ENCODE measurements at regions not wholly inside any gene's neighbourhood (a gene's known extent, or its start where the extent isn't known, plus 50 kb on each side); places are given as distances from the start of the nearest gene placed in this dataset.
"Not testable (repeated sequence)": the region's sequence is repeated elsewhere in the genome, so short reads cannot be mapped to it uniquely, and the experiment has no call there.

- H3K4me3 ChIP-seq (ENCODE audit: low read length), result no peak overlapping the region
- TF ChIP-seq CTCF (IDR thresholded peaks at IDR 0.05; ENCODE audit: insufficient read depth, low read depth, low read length, missing control alignments), result no peak
- peak; percentile 61 for DNase-seq (ENCODE audit: low read depth)
These were observed 370.8 kb downstream of the TLE1 start for GRCh38 chr9:81318571-81318970.

- DNase-seq (ENCODE audit: low read depth), result peak; percentile 30
- no peak overlapping the region for H3K4me3 ChIP-seq (ENCODE audit: low read length)
- TF ChIP-seq CTCF (IDR thresholded peaks at IDR 0.05; ENCODE audit: insufficient read depth, low read depth, low read length, missing control alignments), result no peak
These were observed 371.4 kb downstream of the TLE1 start for GRCh38 chr9:81317939-81318338.

GRCh38 chr9:81317223-81317622, 372.1 kb downstream of the TLE1 start:
- no peak overlapping the region for H3K4me3 ChIP-seq (ENCODE audit: low read length)
- no peak for TF ChIP-seq CTCF (IDR thresholded peaks at IDR 0.05; ENCODE audit: insufficient read depth, low read depth, low read length, missing control alignments)
- no peak for DNase-seq (ENCODE audit: low read depth)

GRCh38 chr9:81314490-81314889, 374.9 kb downstream of the TLE1 start:
- no peak for TF ChIP-seq CTCF (IDR thresholded peaks at IDR 0.05; ENCODE audit: insufficient read depth, low read depth, low read length, missing control alignments)
- DNase-seq (ENCODE audit: low read depth), result no peak
- no peak overlapping the region for H3K4me3 ChIP-seq (ENCODE audit: low read length)

- H3K4me3 ChIP-seq (ENCODE audit: low read length), result no peak overlapping the region
- no peak for TF ChIP-seq CTCF (IDR thresholded peaks at IDR 0.05; ENCODE audit: insufficient read depth, low read depth, low read length, missing control alignments)
- DNase-seq (ENCODE audit: low read depth), result no peak
These were observed 375.5 kb downstream of the TLE1 start for GRCh38 chr9:81313877-81314276.

GRCh38 chr9:81312346-81312745, 377.0 kb downstream of the TLE1 start:
- TF ChIP-seq CTCF (IDR thresholded peaks at IDR 0.05; ENCODE audit: insufficient read depth, low read depth, low read length, missing control alignments), result no peak
- H3K4me3 ChIP-seq (ENCODE audit: low read length), result no peak overlapping the region
- DNase-seq (ENCODE audit: low read depth), result no peak

GRCh38 chr9:81308404-81308803, 380.9 kb downstream of the TLE1 start:
- DNase-seq (ENCODE audit: low read depth), result no peak
- no peak for TF ChIP-seq CTCF (IDR thresholded peaks at IDR 0.05; ENCODE audit: insufficient read depth, low read depth, low read length, missing control alignments)
- H3K4me3 ChIP-seq (ENCODE audit: low read length), result no peak overlapping the region

- H3K4me3 ChIP-seq (ENCODE audit: low read length), result not testable (repeated sequence)
- peak; percentile 52 for DNase-seq (ENCODE audit: low read depth)
These were observed 381.6 kb downstream of the TLE1 start for GRCh38 chr9:81307791-81308190.
